Hematopoietic multipotent progenitor cell treated with erythropoietin and hydrocortisone succinate and interleukin-3 and kit ligand, for 17 days (in vitro differentiated cells): ENCODE measurements at regions not wholly inside any gene's neighbourhood (a gene's known extent, or its start where the extent isn't known, plus 50 kb on each side); places are given as distances from the start of the nearest gene placed in this dataset.
"Not testable (repeated sequence)": the region's sequence is repeated elsewhere in the genome, so short reads cannot be mapped to it uniquely, and the experiment has no call there.

Experiments used
- DNase-seq: peaks from one replicate; pipeline ENCODE4 v3.0.0-alpha.2; 2015; ENCODE audit warnings: low spot score

DNA sequence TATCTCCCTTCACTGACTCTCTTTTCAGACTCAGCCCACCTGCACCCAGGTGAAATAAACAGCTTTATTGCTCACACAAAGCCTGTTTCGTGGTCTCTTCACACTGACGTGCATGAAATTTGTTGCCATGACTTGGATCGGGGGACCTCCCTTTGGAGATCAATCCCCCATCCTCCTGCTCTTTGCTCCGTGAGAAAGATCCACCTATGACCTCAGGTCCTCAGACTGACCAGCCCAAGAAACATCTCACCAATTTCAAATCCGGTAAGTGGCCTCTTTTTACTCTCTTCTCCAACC, 638.3 kb downstream of the UTRN start:
- DNase-seq, result not testable (repeated sequence)

DNA sequence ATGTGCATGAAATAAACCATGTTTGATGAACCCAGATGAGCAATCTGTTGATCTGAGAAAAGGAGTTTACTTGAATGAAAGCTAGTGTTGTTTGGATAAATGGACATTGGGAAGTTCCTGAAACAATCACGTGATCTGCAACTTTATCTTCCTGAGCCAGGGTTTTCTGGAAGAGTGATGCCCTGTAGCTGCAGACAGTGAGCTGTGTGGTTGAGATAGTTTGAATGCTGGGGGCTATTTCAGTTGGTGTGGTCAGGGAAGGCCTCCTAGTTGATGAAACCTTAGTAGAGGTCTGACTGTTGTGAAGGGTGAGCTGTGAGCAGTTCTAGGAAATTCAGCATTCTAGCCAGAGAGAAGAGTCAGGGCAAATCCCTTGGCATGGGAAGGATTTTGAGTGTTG, 643.7 kb downstream of the UTRN start:
- no peak for DNase-seq

DNA sequence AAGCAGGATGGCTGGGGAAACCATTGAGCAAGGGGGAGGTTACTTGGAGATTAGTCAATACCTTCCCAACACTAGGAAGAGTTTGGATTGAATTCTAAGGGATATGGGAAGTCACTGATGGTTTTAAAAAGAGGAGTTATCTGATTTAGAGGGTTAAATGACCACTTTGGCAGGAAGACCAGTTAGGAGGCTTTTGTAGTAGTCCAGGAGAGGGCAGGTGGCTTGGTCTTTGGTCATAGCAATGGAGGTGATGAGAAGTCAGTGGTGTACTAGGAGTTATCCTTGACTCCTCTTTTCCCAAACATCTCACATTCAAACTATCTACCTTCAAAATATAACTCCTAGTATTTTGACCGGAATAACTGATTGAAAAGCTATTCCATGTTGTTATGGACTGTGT, 644.1 kb downstream of the UTRN start:
- no peak for DNase-seq

DNA sequence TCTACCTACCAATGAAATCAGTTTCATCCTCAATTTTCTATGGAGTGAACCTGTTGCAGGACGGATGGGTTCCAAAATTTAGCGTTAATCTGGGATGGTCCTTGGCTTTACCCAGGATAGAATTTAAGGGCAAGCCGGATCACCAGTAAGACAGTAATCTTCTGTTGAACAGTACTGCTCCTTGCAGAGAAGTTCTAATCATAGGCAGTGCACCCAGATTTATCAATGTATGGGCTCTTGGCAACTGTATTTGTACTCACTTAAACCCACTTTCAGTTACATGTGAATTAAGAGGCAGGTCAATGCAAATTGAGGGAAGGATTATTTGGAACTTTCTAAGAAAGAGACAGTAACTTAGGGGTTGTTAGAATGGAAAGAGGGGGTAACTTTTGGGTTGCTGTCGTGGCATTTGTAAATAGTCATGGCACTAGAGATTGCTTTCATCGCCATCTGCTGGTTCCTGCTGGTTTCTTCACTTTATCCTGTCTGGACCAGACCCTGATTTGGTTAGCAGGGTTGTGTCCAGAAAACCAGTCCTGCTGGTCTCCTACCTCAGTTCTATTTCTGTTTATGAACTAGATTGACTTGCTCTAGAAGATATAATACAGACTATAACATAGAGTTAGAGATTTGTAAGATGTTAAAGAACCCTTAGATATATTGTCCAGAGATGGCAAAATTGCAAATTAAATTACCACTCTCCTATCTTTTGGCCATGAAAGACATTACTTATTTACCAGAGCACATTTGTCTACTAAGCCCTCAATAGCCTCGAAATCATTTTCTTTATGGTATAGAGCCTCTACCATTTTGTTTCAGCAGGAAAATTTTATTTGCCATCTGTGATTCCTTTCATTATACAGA, 646.3 kb downstream of the UTRN start:
- DNase-seq, result no peak

DNA sequence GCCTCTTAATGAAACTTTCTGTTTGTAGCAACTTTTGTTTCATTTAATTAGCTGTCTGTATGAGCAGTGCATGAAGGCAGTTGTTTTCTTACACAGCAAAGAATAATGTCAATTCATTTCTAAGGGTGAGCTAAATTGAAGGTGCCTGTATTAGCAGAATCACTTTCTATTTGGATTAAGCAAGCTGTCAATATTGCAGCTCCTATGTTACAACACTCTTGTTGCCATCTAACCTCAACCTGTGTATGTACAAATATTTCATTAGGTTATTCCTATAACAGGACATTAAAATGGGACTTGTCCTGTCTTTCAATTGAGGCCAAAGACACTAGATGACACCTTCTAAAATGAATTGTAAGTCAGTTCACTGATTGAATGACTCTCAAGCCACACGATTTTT, 647.5 kb downstream of the UTRN start:
- no peak for DNase-seq

DNA sequence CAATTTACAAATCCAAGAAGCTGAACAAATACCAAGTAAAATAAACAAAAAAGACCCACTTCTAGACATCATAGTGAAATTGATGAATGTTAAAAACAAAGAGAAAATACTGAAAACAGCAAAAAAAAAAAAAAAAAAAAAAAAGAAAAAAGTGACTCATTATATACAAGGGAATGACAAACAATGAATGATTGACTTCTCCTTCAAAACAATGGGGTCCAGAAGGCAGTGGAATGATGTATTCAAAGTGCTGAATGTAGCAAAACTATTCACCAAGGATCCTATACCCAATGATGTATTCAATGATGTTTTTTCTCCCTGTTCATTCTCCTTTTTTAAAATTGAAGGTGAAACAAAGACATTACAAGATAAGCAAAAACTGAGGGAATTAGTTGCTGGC, 650.0 kb downstream of the UTRN start:
- no peak for DNase-seq

DNA sequence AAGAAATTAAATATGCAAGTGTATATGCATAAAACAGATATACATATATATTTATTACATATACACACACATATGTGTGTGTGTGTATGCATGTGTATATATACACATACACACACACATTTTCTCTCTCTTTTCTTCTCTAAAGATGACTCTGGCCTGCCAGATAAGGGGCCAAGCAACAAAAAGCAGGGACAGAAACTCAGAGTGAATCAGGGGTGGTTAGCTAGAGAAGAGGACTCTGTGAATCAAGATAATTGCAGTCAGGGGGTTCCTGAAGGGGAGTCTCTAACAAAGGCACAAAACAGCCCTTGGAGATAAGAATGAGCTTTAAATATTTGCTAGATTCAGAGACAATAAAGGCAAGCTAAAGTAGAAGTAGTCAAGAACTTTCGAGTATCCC, 650.5 kb downstream of the UTRN start:
- DNase-seq, result no peak

DNA sequence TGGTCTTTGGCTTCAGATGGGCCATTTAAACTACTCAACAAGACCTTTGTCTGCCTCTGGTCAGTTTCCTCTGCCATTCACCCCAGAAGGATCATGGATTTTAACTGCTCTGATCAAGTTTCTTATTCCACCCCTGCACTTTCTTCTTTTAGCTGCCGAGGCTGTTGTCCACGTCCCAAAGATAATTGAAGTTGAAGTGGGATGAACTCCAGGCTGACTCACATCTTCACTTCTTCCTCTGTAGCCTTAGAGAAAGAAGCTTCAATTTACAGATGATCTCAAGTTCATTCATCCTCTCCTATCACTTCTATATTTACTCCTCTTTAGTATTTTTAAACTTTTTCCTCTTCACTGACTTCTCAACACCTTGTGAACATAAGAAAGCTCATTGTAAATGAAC, 651.6 kb downstream of the UTRN start:
- DNase-seq, result no peak

DNA sequence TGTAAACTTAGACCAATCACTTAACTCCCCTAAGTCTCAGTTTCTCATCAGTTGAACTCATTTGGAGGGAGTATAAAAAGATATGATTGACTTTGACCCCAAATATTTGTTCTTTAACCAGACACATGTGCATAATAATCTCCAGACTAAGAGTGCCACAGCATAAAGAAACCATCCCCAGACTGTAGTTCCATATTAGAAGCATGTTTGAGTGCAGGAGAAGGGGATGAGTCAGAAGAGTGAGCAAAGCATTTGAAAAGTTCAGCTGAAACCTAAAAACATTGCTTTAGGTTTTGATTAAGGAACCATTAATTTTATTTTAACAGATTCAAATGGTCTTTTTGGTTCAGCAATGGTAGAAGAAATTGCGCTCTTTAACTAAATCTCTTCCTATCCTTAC, 654.8 kb downstream of the UTRN start:
- DNase-seq, result no peak

DNA sequence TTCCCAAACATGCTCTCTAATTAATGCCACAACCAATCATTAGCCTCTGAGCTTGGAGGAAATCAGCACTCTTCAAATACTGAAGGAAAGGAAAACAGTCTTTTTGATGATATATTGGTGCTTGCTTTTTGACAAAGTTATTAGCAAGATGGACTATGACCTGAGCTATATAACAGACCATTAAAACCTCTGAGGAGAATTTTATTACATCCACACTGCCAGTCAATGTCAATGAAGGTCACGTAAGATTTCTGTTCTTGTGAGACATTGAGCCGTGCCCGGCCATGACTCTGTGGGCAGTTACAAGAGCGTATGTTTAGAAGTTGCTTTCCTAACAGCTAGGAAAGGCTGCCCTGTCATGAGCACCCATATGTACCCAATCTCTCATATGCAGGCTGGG, 659.0 kb downstream of the UTRN start:
- DNase-seq, result no peak

DNA sequence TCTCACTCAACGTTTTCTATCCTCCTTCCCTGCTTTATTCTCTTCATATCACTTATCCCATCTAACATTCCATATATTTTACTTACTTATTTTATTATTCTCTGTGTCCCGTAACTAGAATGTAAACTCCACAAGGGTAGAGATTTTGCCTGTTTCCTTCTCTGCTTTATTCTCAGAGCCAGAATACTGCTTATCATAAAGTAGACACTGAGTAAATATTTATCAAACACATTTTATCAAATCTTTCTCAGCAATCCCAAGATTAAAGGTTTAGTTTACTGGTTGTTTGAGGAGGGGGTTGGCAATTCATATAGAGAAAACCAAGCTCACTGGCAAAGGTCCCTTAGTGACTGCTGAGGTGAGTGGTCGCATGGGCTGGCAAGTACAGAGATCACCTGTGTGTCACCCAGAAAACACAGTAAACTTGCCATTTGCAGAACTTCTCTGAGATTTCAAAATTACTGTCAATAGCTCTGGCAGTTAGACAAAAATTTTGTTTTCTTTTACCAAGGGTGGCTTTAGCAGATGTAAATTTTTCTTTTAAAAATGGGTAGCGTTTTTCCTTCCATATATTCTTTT, 662.4 kb downstream of the UTRN start:
- DNase-seq, result no peak

DNA sequence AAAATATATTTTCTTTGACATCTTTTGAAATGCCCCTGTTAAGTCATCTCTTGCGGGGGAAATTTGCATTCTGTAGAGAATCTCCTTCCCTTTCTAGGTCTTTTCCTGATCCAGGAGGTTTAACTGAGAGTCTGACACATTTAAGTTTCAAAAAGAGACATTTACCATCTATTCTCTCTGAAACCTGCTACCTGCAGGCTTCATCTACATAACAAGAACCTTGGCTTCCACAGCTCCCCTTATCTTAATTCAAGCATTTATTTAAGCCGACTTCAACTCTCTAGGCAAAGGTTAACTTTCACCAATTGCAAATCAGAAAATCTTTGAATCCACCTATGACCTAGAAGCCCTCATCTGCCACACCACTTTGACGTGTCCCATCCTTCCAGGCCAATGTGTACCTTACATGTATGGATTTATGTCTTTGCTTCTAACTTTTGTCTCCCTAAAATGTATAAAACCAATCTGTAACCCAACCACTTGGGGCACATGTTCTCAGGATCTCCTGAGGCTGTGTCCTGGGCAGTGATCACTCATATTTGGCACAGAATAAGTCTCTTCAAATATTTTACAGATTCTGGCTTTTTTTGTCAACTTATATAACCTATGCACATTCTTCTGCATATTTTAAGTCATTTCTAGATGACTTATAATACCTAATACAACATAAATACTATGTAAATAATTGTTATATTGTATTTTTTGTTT, 666.7 kb downstream of the UTRN start:
- no peak for DNase-seq

DNA sequence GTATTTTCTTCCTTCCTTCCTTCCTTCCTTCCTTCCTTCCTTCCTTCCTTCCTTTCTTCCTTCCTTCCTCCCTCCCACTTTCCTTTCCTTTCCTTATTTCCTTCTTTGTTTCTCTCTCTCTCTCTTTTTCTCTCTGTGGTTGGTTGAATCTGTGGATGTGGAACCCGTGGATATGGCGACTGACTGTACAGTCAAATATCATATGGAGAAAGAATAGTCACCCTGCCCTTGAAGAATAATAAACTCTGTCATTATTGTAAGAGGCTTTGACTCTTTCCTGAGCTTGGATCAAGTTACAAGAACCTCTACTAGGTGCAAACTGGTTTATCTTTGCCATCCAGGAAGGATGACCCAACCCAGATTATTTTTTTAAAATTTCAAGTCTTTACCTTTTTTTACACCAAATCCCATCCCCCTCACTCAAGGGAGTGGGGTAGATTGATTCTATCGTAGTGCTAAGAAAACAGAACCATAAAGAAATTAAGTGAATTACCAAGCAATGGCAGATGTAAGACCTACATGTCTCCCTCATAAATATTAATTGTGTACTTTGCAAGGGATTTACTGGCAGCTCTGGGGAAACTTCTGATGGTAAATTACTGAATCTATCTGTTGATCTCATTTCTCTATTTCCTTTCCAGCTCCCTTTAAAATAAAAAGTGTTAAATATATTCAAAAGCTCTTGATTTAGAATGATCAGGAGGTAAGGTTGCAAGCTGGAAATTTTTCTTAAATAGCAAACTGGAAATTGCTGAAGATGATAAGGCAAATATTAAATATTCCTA, 667.5 kb downstream of the UTRN start:
- DNase-seq, result no peak

DNA sequence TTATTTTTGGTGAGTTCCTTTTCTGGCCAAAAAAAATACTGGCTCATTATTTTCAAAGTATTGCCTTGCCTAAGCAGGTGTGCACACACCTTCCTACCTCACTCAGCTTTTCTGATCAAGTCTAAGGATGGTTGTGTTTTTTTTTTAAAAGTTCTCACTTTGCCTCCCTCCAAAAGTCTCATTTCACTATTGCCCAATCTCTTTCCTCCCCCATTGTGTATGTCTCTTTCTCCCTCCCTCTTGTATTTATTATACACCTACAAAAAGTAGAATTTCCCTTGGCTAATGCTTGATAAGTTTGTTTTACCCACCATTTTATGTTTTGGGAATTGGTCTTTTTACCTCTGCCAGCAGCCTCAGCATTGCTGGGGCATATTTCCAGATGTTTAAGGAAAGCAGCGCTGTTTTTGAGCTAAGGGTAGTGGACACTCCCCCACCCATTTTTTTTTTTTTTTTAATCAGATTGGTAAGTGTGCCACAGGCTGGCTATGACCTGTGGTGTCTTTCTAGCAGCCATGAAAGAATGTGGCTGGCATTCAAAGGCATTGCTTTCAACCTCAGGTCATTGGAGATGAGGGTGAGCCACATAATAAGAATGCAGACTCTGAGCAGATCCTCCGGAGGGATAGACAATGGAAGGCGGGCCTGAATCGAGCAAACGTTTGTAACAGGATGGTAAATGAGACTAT, 668.6 kb downstream of the UTRN start:
- no peak for DNase-seq

DNA sequence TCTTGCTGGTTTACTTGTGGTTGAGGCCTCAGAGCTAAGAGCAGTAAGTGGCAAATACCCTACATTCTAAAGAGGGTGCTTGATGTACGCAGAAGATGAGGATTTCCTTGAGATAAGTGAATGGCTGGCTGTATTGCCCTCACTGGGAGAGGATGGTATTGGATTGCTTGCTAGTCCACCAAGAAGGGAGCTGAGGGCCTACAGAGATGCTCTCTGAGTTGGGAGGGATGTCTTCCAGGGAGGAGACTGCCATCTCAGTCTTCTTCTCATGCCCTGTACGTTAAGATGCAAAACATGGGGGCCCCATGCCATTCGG, 669.1 kb downstream of the UTRN start:
- no peak for DNase-seq

DNA sequence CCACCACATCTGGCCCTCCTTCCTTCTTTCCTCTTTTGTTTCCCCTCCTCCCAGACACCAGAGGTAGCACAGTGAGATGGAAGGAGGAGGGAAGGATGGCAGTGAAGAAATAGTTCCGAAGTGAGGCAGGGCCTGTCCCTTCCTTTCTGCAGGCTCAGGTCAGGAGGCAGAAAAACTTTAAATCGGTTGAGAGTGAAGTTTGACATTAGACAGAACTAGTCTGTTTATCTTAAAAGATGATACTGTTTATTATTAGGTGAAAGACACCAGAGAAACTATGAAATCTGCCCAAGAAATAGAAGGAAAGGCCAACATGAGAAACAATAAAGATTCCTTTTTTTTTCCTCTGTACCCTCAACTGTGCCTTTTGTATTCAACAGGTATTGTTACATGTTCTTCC, 670.3 kb downstream of the UTRN start:
- DNase-seq, result no peak

DNA sequence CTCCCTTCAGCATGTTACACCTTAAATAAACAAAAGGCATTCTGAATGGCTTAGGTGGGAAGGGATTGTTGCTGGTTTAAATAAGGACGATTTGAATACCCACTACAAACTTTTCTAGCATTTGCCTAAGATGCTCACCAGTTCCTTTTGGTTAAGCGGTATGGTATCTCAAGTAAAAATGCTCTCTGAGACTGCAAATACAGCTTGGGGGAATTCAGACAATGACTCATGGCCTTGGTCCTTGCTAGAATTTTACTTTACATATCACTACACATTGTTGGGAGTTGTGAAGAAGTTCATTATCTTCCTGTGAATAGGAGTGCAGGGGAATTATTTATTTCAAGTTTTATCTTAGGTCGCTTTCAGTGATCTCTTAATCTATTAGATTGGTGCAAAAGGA, 670.7 kb downstream of the UTRN start:
- DNase-seq, result no peak

DNA sequence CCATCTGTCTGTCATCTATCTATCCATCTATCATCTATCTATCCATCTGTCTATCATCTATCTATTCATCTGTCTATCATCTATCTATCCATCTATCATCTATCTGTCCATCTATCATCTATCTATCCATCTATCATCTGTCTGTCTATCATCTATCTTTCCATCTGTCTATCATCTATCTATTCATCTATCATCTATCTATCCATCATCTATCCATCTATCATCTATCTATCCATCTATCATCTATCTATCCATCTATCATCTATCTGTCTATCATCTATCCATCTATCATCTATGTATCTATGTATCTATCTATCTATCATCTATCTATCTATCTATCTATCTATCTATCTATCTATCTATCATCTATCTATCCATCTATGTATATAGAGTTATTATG, 671.6 kb downstream of the UTRN start:
- not testable (repeated sequence) for DNase-seq

DNA sequence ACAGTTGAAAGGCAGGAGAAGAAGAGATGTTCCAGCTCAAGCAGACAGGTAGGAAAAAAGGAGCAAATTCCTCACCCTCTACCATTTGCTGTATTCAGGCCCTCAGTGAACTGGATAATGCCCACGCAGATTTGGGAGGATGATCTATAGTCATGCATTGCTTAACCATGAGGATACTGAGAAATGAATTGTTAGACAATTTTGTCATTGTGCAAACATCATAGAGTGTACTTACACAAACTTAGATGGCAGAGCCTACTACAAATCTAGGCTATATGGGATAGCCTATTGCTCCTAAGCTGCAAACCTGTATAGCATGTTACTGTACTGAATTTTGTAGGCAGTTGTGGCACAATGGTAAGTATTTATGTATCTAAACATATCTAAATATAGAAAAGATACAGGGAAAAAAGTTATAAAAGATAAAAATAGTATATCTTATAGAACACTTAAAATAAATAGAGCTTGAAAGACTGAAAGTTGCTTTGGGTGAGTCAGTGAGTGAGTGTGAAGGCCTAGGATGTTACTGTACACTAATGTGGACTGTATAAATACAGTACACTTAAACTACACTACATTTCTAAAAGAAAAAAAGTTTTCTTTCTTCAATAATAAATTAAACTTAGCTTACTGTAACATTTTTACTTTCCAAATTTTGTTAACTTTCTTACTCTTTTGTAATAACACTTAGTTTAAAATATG, 672.3 kb downstream of the UTRN start:
- no peak for DNase-seq

DNA sequence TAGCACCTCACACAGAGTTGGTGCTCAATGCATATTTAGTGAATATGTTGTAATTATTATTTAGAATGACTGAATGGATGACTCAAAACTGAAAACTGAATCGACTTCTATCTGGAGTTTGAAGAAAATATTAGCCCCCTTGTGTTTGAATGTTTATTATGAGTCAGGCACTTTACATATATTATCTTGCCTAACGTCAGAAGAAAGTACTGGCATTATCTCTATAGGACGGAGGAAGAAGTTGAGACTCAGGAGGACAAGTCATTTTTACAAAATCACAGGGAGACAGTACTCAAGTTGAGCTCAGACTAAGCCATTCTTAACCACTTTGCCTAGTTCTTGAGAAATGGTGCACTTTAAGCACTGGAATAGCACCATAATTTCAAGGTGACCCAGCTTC, 684.0 kb downstream of the UTRN start:
- DNase-seq, result no peak

DNA sequence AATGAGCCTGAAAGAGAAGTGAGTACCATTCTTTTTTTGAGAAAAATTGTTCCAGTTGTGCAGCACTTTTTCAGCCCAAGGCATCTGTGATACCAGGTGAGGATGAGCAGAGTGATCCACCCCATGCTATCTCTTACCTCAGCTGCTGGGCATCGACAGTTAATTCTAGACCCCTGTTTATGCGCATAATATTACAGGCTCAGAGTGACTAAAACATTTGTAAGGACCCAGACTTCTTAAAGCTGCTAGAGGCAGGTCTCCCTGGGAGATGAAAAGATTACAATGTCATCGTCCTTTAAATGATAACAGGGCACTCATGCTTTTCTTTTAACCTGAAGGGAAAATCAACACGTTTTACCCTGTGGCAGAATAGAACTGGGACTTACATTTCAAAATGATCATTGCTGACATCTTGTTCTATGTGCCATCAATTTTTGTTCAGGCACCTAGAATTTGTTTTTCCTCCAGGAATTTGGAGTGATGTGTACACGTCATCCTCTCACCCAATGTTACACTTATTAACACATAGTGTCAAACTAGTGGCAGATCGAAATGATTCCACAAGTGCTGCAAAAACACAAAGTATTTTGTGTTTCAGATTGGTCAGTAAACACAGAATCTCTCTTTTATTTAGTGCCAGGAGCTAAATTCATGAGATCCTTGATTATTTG, 684.6 kb downstream of the UTRN start:
- DNase-seq, result no peak
